ENCODE measurements at regions not wholly inside any gene's neighbourhood (a gene's known extent, or its start where the extent isn't known, plus 50 kb on each side); places are given as distances from the start of the nearest gene placed in this dataset.

GRCh38 chr7:121633186-121633585 lies 237.1 kb upstream of the FAM3C start:
- BruUV-seq (replicated peaks): no TSS peak
- POLR2A ChIA-PET: no interaction called here

GRCh38 chr7:121624958-121625357 lies 228.8 kb upstream of the FAM3C start:
- DNase-seq (ENCODE audit: low read depth, low spot score): no peak
- H3K9me1 ChIP-seq (replicated peaks; ENCODE audit: control insufficient read depth, extremely low read depth, insufficient read depth, low read length): no peaks in the 10 kb centered on the region
- no peaks in the 10 kb centered on the region for H3K27me3 ChIP-seq (ENCODE audit: control insufficient read depth in 2 of 2, insufficient read depth in 2 of 2, low read length in 2 of 2)
- H3K9me3 ChIP-seq (replicated peaks; ENCODE audit: control insufficient read depth, insufficient read depth, low read length): no peaks in the 10 kb centered on the region
- ChIA-PET POLR2A (no interaction called here), CTCF (interaction anchor here (1.0 to 3.0 kb wide), 2 partner anchors 369 kb away, joined by 3 to 13 read pairs; no protein-coding TSS in a partner anchor)
- dilution Hi-C loops (cut with MboI; ENCODE audit: extremely low pct_ligation_motif_present, low sequenced_read_pairs): no loop called here
- no peaks in the 10 kb centered on the region for H3K4me1 ChIP-seq (ENCODE audit: control insufficient read depth, extremely low read depth, insufficient read depth, low read length)
- H2AFZ ChIP-seq (ENCODE audit: low read depth, low read length): no peak overlapping the region
- intact Hi-C loops (cut with micrococcal nuclease): no loop called here
- H3K9ac ChIP-seq (replicated peaks; ENCODE audit: extremely low read depth, insufficient read depth, low read length): no peak overlapping the region
- H4K20me1 ChIP-seq (replicated peaks; ENCODE audit: control insufficient read depth, extremely low read depth, insufficient read depth, low read length): no peaks in the 10 kb centered on the region
- TF ChIP-seq, protein P1, sequence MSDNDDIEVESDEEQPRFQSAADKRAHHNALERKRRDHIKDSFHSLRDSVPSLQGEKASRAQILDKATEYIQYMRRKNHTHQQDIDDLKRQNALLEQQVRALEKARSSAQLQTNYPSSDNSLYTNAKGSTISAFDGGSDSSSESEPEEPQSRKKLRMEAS (IDR thresholded peaks at IDR 0.05; ENCODE audit: insufficient read depth, insufficient read length): no peak
- no peak for TF ChIP-seq MYC (IDR thresholded peaks at IDR 0.05; ENCODE audit: low read depth, low read length)
- no peak overlapping the region for H3K4me2 ChIP-seq (ENCODE audit: insufficient read depth, low read length)
- no peaks in the 10 kb centered on the region for H3K79me2 ChIP-seq (ENCODE audit: control insufficient read depth, insufficient read depth, low read length)
- no TSS peak for BruUV-seq (replicated peaks)
- no peaks in the 10 kb centered on the region for H3K36me3 ChIP-seq (ENCODE audit: control insufficient read depth in 2 of 2, extremely low read depth in 1 of 2, insufficient read depth in 2 of 2, low read length in 2 of 2)
- H3K4me3 ChIP-seq (replicated peaks in 1 of 3; ENCODE audit: insufficient read depth in 1 of 3, low read depth in 1 of 3, low read length in 3 of 3): no peak overlapping the region
- FAIRE-seq: no peak
- H3K27ac ChIP-seq (ENCODE audit: insufficient read depth, low read depth, low read length): no peak overlapping the region

More at GRCh38 chr7:121633186-121633585, 237.1 kb upstream of the FAM3C start:
- no peak overlapping the region for H2AFZ ChIP-seq (ENCODE audit: low read depth, low read length)
- no peaks in the 10 kb centered on the region for H3K4me1 ChIP-seq (ENCODE audit: control insufficient read depth, extremely low read depth, insufficient read depth, low read length)
- no peak overlapping the region for H3K27ac ChIP-seq (ENCODE audit: insufficient read depth, low read depth, low read length)
- DNase-seq (ENCODE audit: low read depth, low spot score): no peak
- intact Hi-C loops (cut with micrococcal nuclease) (no loop called here), dilution Hi-C loops (cut with MboI; ENCODE audit: extremely low pct_ligation_motif_present, low sequenced_read_pairs) (no loop called here)
- no peaks in the 10 kb centered on the region for H3K79me2 ChIP-seq (ENCODE audit: control insufficient read depth, insufficient read depth, low read length)
- no peaks in the 10 kb centered on the region for H3K9me1 ChIP-seq (replicated peaks; ENCODE audit: control insufficient read depth, extremely low read depth, insufficient read depth, low read length)
- H3K9me3 ChIP-seq (replicated peaks; ENCODE audit: control insufficient read depth, insufficient read depth, low read length): no peaks in the 10 kb centered on the region
- CTCF ChIA-PET: interaction anchor here (1.3 kb wide), 1 partner anchor 361 kb away, joined by 3 read pairs; no protein-coding TSS in a partner anchor
- no peak for TF ChIP-seq CTCF (IDR thresholded peaks at IDR 0.05; ENCODE audit: extremely low read depth in 1 of 2, insufficient read depth in 1 of 2, low read depth in 1 of 2, low read length in 2 of 2)
- no peak for TF ChIP-seq EZH2 (IDR thresholded peaks at IDR 0.05; ENCODE audit: borderline replicate concordance, low read depth, low read length, severe bottlenecking)
- H3K4me3 ChIP-seq (replicated peaks in 1 of 3; ENCODE audit: insufficient read depth in 1 of 3, low read depth in 1 of 3, low read length in 3 of 3): no peak overlapping the region
- H3K36me3 ChIP-seq (ENCODE audit: control insufficient read depth in 2 of 2, extremely low read depth in 1 of 2, insufficient read depth in 2 of 2, low read length in 2 of 2): no peaks in the 10 kb centered on the region
- FAIRE-seq: no peak
- no peak overlapping the region for H3K9ac ChIP-seq (replicated peaks; ENCODE audit: extremely low read depth, insufficient read depth, low read length)
- H4K20me1 ChIP-seq (replicated peaks; ENCODE audit: control insufficient read depth, extremely low read depth, insufficient read depth, low read length): no peaks in the 10 kb centered on the region
- no peak overlapping the region for H3K4me2 ChIP-seq (ENCODE audit: insufficient read depth, low read length)
- no peaks in the 10 kb centered on the region for H3K27me3 ChIP-seq (ENCODE audit: control insufficient read depth in 2 of 2, insufficient read depth in 2 of 2, low read length in 2 of 2)
